ENCODE measurements at regions not wholly inside any gene's neighbourhood (a gene's known extent, or its start where the extent isn't known, plus 50 kb on each side); places are given as distances from the start of the nearest gene placed in this dataset.

DNA sequence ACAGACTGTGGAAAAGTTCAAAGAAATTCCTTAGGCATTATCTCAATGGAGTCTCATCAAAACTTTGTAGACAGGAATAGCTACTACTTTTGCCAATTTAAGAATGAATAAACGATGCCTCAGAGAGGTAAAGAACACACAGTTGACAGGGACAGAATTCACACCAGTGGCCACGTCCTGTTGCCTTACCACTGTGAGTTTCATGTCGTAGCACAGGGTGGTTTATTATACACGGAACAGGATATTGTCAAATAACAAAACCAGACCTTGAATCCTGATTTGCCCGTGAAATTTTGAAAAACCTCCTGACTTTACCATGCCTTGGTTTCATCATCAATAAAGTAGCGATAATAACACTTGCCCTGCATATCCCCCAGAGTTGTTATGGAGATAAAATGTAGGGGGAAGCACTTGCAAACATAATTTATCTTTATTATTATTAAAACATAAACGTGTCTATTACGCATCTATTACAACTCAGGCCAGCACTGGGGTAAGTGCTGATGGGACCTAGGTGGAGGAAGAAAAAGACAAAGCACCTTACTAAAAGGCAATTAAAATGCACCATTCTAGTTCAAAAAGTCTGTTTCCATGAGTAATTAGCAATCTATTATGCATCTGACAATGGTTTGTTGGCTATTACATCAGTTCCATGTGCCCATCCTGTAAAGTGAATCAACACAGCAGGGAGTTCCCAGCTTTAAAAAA lies 408.1 kb upstream of the RUNX1 start:
- no peak overlapping the region for H3K27ac ChIP-seq
- no peaks in the 10 kb centered on the region for H3K9me3 ChIP-seq
- intact Hi-C loops (cut with DNase I), result no loop called here
- WGBS, 4 donors, result 77 to 83% (median 81%) methylated on average over 8 of the region's 8 CpGs
- no peaks in the 10 kb centered on the region for H3K27me3 ChIP-seq
- no peak overlapping the region for H3K4me3 ChIP-seq
- ATAC-seq (no peak), DNase-seq (no peak)
- H3K36me3 ChIP-seq, result no peaks in the 10 kb centered on the region
- TF ChIP-seq POLR2A (IDR thresholded peaks at IDR 0.05), result no peak
- TF ChIP-seq, protein P1, sequence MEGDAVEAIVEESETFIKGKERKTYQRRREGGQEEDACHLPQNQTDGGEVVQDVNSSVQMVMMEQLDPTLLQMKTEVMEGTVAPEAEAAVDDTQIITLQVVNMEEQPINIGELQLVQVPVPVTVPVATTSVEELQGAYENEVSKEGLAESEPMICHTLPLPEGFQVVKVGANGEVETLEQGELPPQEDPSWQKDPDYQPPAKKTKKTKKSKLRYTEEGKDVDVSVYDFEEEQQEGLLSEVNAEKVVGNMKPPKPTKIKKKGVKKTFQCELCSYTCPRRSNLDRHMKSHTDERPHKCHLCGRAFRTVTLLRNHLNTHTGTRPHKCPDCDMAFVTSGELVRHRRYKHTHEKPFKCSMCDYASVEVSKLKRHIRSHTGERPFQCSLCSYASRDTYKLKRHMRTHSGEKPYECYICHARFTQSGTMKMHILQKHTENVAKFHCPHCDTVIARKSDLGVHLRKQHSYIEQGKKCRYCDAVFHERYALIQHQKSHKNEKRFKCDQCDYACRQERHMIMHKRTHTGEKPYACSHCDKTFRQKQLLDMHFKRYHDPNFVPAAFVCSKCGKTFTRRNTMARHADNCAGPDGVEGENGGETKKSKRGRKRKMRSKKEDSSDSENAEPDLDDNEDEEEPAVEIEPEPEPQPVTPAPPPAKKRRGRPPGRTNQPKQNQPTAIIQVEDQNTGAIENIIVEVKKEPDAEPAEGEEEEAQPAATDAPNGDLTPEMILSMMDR (IDR thresholded peaks at IDR 0.05), result no peak
- peaks cover 0 to 11% (median 0%) of the 10 kb centered on the region in 12 donors for H3K4me1 ChIP-seq

DNA sequence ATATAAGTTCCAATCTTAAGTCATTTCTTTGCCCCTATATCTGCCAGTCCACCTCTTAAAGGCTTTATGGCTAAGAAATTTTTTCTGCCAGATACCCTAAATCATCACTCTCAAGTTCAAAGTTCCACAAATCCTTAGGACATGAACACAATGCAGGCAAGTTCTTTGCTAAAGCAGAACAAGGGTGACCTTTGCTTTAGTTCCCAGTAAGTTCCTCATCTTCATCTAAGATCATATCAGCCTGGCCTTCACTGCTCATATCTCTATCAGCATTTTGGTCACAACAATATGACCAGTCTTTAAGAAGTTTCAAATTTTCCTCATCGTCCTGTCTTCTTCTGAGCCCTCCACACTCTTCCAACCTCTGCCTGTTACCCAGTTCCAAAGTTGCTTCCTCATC lies 402.2 kb upstream of the RUNX1 start:
- H3K9me3 ChIP-seq, result peaks cover 0 to 5% (median 0%) of the 10 kb centered on the region in 12 donors
- DNase-seq (no peak), ATAC-seq (no peak)
- no peak overlapping the region for H3K27ac ChIP-seq
- H3K4me3 ChIP-seq, result no peak overlapping the region
- no peaks in the 10 kb centered on the region for H3K27me3 ChIP-seq
- intact Hi-C loops (cut with DNase I), result no loop called here
- TF ChIP-seq POLR2A (IDR thresholded peaks at IDR 0.05), result no peak
- TF ChIP-seq, protein P1 (IDR thresholded peaks at IDR 0.05), result no peak
- H3K36me3 ChIP-seq, result no peaks in the 10 kb centered on the region
- peaks cover 0 to 8% (median 0%) of the 10 kb centered on the region in 12 donors for H3K4me1 ChIP-seq
- WGBS, 4 donors, result 79 to 84% (median 82%) methylated on average over 1 of the region's 1 CpG

DNA sequence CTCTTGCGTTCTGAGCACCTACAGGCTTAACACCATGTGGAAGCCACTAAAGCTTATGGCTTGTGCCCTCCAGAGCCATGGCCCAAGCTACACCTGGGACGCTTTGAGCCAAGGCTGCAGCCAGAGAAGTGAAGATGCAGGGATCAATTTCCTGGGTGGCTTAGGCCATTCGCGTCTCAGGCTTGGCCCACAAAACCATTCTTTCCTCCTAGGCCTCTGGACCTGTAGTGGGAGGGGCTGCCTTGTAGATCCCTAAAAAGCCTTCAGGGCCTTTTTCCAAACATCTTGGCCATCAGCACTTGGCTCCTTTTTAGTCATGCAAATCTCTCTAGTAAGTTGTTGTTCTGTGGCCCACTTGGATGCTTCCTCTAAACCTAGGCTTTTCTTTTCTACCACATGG lies 401.7 kb upstream of the RUNX1 start:
- Histone ChIP-seq H3K27ac (no peak overlapping the region), H3K4me3 (no peak overlapping the region), H3K9me3 (peaks cover 0 to 5% (median 0%) of the 10 kb centered on the region in 12 donors), H3K4me1 (peaks cover 0 to 8% (median 0%) of the 10 kb centered on the region in 12 donors), H3K27me3 (no peaks in the 10 kb centered on the region), H3K36me3 (no peaks in the 10 kb centered on the region)
- no peak for ATAC-seq
- DNase-seq, result no peak
- WGBS, 4 donors, result 91 to 93% (median 93%) methylated on average over 4 of the region's 4 CpGs
- TF ChIP-seq POLR2A (IDR thresholded peaks at IDR 0.05), result no peak
- TF ChIP-seq, protein P1 (IDR thresholded peaks at IDR 0.05), result no peak
- intact Hi-C loops (cut with DNase I), result no loop called here

DNA sequence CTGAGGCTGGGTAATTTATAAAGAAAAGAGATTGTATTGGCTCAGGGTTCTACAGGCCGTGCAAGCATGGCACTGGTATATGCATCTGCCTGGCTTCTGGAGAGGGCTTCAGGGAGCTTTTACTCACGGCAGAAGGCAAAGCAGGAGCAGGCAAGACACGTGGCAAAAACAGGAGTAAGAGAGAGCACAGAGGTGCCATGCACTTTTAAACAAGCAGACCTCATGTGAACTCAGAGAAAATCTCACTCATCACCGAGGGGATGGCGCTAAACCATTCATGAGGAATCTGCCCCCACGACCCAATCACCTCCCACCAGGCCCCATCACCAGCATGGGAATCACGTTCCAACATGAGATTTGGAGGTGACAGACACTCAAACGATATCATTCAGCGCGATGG lies 400.7 kb upstream of the RUNX1 start:
- no peak overlapping the region for H3K4me3 ChIP-seq
- no peaks in the 10 kb centered on the region for H3K36me3 ChIP-seq
- intact Hi-C loops (cut with DNase I), result no loop called here
- 75 to 83% (median 76%) methylated on average over 10 of the region's 10 CpGs for WGBS, 4 donors
- no peak overlapping the region for H3K27ac ChIP-seq
- ATAC-seq (no peak), DNase-seq (no peak)
- TF ChIP-seq POLR2A (IDR thresholded peaks at IDR 0.05), result no peak
- TF ChIP-seq, protein P1 (IDR thresholded peaks at IDR 0.05), result no peak
- no peaks in the 10 kb centered on the region for H3K27me3 ChIP-seq
- H3K9me3 ChIP-seq, result peaks cover 0 to 5% (median 0%) of the 10 kb centered on the region in 12 donors
- H3K4me1 ChIP-seq, result peaks cover 0 to 8% (median 0%) of the 10 kb centered on the region in 12 donors

Data from heart left ventricle (tissue), 16 donors.